H9 (cell line): ENCODE measurements at regions not wholly inside any gene's neighbourhood (a gene's known extent, or its start where the extent isn't known, plus 50 kb on each side); places are given as distances from the start of the nearest gene placed in this dataset.

ENCODE experiments used
- DNase-seq: peaks from one replicate; pipeline ENCODE4 v3.0.0-alpha.2; 2017
- H2AFZ ChIP-seq: one replicate; pipeline ENCODE4 v1.6.1; 2013; ENCODE audit warnings: mild to moderate bottlenecking, low read length, control low read depth, moderate library complexity
- H2AK5ac ChIP-seq: 2 replicates; pipeline ENCODE4 v1.6.1; 2013; ENCODE audit warnings: low read length, control low read depth, mixed read lengths; ENCODE audit not compliant: insufficient read length
- H2BK120ac ChIP-seq: one replicate; pipeline ENCODE4 v1.6.1; 2013; ENCODE audit warnings: low read depth, mild to moderate bottlenecking, low read length, control low read depth, inconsistent platforms; ENCODE audit not compliant: poor library complexity, severe bottlenecking
- H2BK12ac ChIP-seq: 2 replicates; pipeline ENCODE4 v1.6.1; 2013; ENCODE audit warnings: low read length, control low read depth, mixed read lengths, low read depth; ENCODE audit not compliant: insufficient read length
- H2BK15ac ChIP-seq: 2 replicates; pipeline ENCODE4 v1.6.1; 2013; ENCODE audit warnings: low read depth, low read length, control low read depth
- H2BK20ac ChIP-seq: one replicate; pipeline ENCODE4 v1.6.1; 2013; ENCODE audit warnings: low read depth, mild to moderate bottlenecking, low read length, control low read depth, inconsistent platforms; ENCODE audit not compliant: poor library complexity, severe bottlenecking
- H2BK5ac ChIP-seq: 2 replicates; pipeline ENCODE4 v1.6.1; 2013; ENCODE audit warnings: low read length, control low read depth, mixed read lengths; ENCODE audit not compliant: insufficient read length
- H3K14ac ChIP-seq: 2 replicates; pipeline ENCODE4 v1.6.1; 2013; ENCODE audit warnings: low read length, control low read depth; ENCODE audit not compliant: insufficient read depth
- H3K18ac ChIP-seq: 2 replicates; pipeline ENCODE4 v1.6.1; 2013; ENCODE audit warnings: low read depth, mild to moderate bottlenecking, mixed read lengths, low read length, control low read depth; ENCODE audit not compliant: insufficient read length
- H3K23ac ChIP-seq: 2 replicates; pipeline ENCODE4 v1.6.1; 2013; ENCODE audit warnings: low read length, control low read depth, mixed read lengths, low read depth; ENCODE audit not compliant: insufficient read length
- H3K23me2 ChIP-seq: 2 replicates; pipeline ENCODE4 v1.6.1; 2013; ENCODE audit warnings: low read depth, mild to moderate bottlenecking, mixed read lengths, low read length, control low read depth; ENCODE audit not compliant: insufficient read length, poor library complexity, severe bottlenecking
- H3K27ac ChIP-seq: 2 replicates; pipeline ENCODE4 v1.5.1; 2013; ENCODE audit warnings: low read length, control low read depth, mixed read lengths, low read depth; ENCODE audit not compliant: insufficient read length
- H3K27me3 ChIP-seq: 2 replicates; pipeline ENCODE4 v1.6.1; 2013; ENCODE audit warnings: low read length, control low read depth, inconsistent platforms; ENCODE audit not compliant: insufficient read depth
- H3K4ac ChIP-seq: 2 replicates; pipeline ENCODE4 v1.6.1; 2013; ENCODE audit warnings: low read depth, mild to moderate bottlenecking, control low read depth, inconsistent platforms, low read length, moderate library complexity
- H3K4me1 ChIP-seq: 2 replicates; pipeline ENCODE4 v1.6.1; 2013; ENCODE audit warnings: low read length, control low read depth, inconsistent platforms; ENCODE audit not compliant: insufficient read depth
- H3K4me2 ChIP-seq: 2 replicates; pipeline ENCODE4 v1.6.1; 2013; ENCODE audit warnings: low read length, control low read depth, mixed read lengths; ENCODE audit not compliant: insufficient read length, insufficient read depth
- H3K56ac ChIP-seq: 2 replicates; pipeline ENCODE4 v1.6.1; 2013; ENCODE audit warnings: low read depth, mild to moderate bottlenecking, mixed read lengths, low read length, control low read depth; ENCODE audit not compliant: insufficient read length
- H3K79me1 ChIP-seq: 2 replicates; pipeline ENCODE4 v1.6.1; 2013; ENCODE audit warnings: low read depth, mild to moderate bottlenecking, moderate library complexity, low read length, control low read depth, inconsistent platforms; ENCODE audit not compliant: insufficient read depth, poor library complexity, severe bottlenecking
- H3K79me2 ChIP-seq: 2 replicates; pipeline ENCODE4 v1.6.1; 2013; ENCODE audit warnings: low read length, control low read depth, inconsistent platforms; ENCODE audit not compliant: insufficient read depth
- H3K9ac ChIP-seq: 2 replicates; pipeline ENCODE4 v1.6.1; 2013; ENCODE audit warnings: low read length, control low read depth, mixed read lengths; ENCODE audit not compliant: insufficient read length; ENCODE audit errors: extremely low read depth
- H3K9me3 ChIP-seq: one replicate; pipeline ENCODE4 v1.6.1; 2013; ENCODE audit warnings: low read depth, low read length, inconsistent platforms; ENCODE audit not compliant: control insufficient read depth
- H3T11ph ChIP-seq: one replicate; pipeline ENCODE4 v1.6.1; 2013; ENCODE audit warnings: mild to moderate bottlenecking, low read length, control low read depth, inconsistent platforms
- H4K20me1 ChIP-seq: one replicate; pipeline ENCODE4 v1.6.1; 2013; ENCODE audit not compliant: control insufficient read depth, insufficient read length, insufficient read depth
- H4K5ac ChIP-seq: 2 replicates; pipeline ENCODE4 v1.6.1; 2013; ENCODE audit warnings: low read depth, mild to moderate bottlenecking, mixed read lengths, low read length, control low read depth; ENCODE audit not compliant: insufficient read length
- H4K8ac ChIP-seq: replicated peaks from 2 replicates; pipeline ENCODE4 v1.6.1; 2013; ENCODE audit warnings: low read length, control low read depth, mixed read lengths, low read depth; ENCODE audit not compliant: insufficient read length
- H4K91ac ChIP-seq: 2 replicates; pipeline ENCODE4 v1.6.1; 2013; ENCODE audit warnings: low read depth, mild to moderate bottlenecking, moderate library complexity, mixed read lengths, low read length, control low read depth; ENCODE audit not compliant: insufficient read length
- H3K27ac Mint-ChIP-seq, 3 experiments: 2 replicates in 2 of 3; 3 replicates in 1 of 3; pipeline ENCODE4 v1.8.0; 2020 to 2021; ENCODE audit warnings: mixed read lengths in 3 of 3, mild to moderate bottlenecking in 1 of 3, moderate library complexity in 1 of 3
- H3K27me3 Mint-ChIP-seq: 2 replicates; pipeline ENCODE4 v1.8.0; 2021; ENCODE audit warnings: low read depth, mild to moderate bottlenecking, moderate library complexity, mixed read lengths
- H3K36me3 Mint-ChIP-seq, 3 experiments: 2 replicates in 2 of 3; 3 replicates in 1 of 3; pipeline ENCODE4 v1.8.0; 2020 to 2021; ENCODE audit warnings: low read depth in 3 of 3, mixed read lengths in 3 of 3; ENCODE audit not compliant: insufficient read depth in 1 of 3
- H3K4me1 Mint-ChIP-seq, 2 experiments: 2 replicates each; pipeline ENCODE4 v1.8.0; 2020; ENCODE audit warnings: mixed read lengths in 2 of 2
- H3K4me3 Mint-ChIP-seq, 2 experiments: 2 replicates in 1 of 2; 3 replicates in 1 of 2; pipeline ENCODE4 v1.8.0; 2020 to 2021; ENCODE audit warnings: mild to moderate bottlenecking in 2 of 2, mixed read lengths in 2 of 2, moderate library complexity in 1 of 2
- H3K9me3 Mint-ChIP-seq, 2 experiments: 2 replicates in 1 of 2; 3 replicates in 1 of 2; pipeline ENCODE4 v1.8.0; 2020; ENCODE audit warnings: mild to moderate bottlenecking in 2 of 2, mixed read lengths in 2 of 2, moderate library complexity in 1 of 2
- CTCF ChIP-seq: fragments of 200-600 bp; sonication (generic); conservative IDR thresholded peaks from 3 replicates; pipeline ENCODE4 v1.8.0; 2021; ENCODE audit warnings: antibody characterized with exemption, mild to moderate bottlenecking
- WGBS: extraction: QIAGEN DNeasy Blood & Tissue Kit; methylation state at CpG from one replicate; pipeline ENCODE4 v1.1.7; 2013; ENCODE audit warnings: missing lambda C conversion rate, low lambda C conversion rate, mixed read lengths; ENCODE audit not compliant: insufficient read length; ENCODE audit errors: extremely low coverage; 5-methylcytosine and 5-hydroxymethylcytosine counted together

DNA sequence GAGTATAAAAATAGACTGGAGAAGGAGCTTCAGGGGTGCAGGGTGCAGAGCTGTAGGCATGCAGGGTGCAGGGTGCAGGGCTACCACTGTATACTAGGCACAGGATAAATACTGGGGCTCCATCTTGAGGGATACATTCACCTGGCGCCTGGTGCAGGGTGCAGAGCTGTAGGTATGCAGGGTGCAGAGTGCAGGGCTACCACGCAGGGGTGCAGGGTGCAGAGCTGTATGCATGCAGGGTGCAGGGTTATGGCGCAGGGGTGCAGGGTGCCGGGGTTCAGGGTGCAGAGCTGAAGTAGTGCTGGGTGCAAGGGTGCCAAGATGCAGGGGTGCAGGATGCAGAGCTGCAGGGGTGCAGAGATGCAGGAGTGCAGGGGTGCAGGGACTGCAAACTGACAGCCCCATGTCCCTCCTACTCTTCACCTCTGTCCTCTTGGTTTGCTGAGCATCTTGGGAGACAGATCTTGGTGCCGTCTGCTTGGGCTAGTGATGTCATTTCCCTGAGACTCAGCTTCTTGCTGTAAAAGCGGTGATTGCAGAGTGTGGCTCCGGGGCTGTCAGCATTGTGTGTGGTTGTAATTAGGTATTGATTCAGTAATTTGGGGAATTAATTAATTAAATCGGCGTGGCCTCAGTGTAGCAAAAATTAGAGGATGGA lies 91.2 kb downstream of the ADRA2C start:
- no peak overlapping the region for H3K4ac ChIP-seq
- H2BK15ac ChIP-seq = no peak overlapping the region
- H3K14ac ChIP-seq = no peak overlapping the region
- Mint-ChIP-seq H3K4me1 (peaks cover 30 to 45% of the 10 kb centered on the region in 2 experiments), H3K36me3 (no peaks in the 10 kb centered on the region; a peak in 1 of 7 replicates), H3K4me3 (no peak overlapping the region; a peak in 1 of 5 replicates), H3K27ac (no peak overlapping the region), H3K9me3 (no peaks in the 10 kb centered on the region; a peak in 1 of 5 replicates), H3K27me3 (peaks cover 17% of the 10 kb centered on the region)
- H3K4me2 ChIP-seq = no peak overlapping the region
- no peaks in the 10 kb centered on the region for H3K79me1 ChIP-seq
- no peak overlapping the region for H2BK12ac ChIP-seq
- H2BK5ac ChIP-seq = no peak overlapping the region
- H4K20me1 ChIP-seq = no peaks in the 10 kb centered on the region
- no peak overlapping the region for H4K5ac ChIP-seq
- no peak overlapping the region for H4K8ac ChIP-seq
- no peaks in the 10 kb centered on the region for H3K23me2 ChIP-seq
- TF ChIP-seq CTCF = no peak
- no peak overlapping the region for H3K18ac ChIP-seq
- no peak overlapping the region for H4K91ac ChIP-seq
- H3K56ac ChIP-seq = no peak overlapping the region
- no peak overlapping the region for H3K23ac ChIP-seq
- H2BK120ac ChIP-seq = no peak overlapping the region
- no peak overlapping the region for H2AK5ac ChIP-seq
- H3K27ac ChIP-seq = no peak overlapping the region
- H3K9me3 ChIP-seq = no peaks in the 10 kb centered on the region
- no peaks in the 10 kb centered on the region for H3K79me2 ChIP-seq
- H3K27me3 ChIP-seq = no peaks in the 10 kb centered on the region
- WGBS = no CpG with 5 or more reads among the region's 9 CpGs
- H2BK20ac ChIP-seq = no peak overlapping the region
- DNase-seq = no peak
- no peak overlapping the region for H3K9ac ChIP-seq
- peaks cover 8% of the 10 kb centered on the region; the same call in 1 of the 2 replicates for H3K4me1 ChIP-seq
- H3T11ph ChIP-seq = no peak overlapping the region
- no peak overlapping the region for H2AFZ ChIP-seq
